ENCODE measurements at regions not wholly inside any gene's neighbourhood (a gene's known extent, or its start where the extent isn't known, plus 50 kb on each side); places are given as distances from the start of the nearest gene placed in this dataset.

DNA sequence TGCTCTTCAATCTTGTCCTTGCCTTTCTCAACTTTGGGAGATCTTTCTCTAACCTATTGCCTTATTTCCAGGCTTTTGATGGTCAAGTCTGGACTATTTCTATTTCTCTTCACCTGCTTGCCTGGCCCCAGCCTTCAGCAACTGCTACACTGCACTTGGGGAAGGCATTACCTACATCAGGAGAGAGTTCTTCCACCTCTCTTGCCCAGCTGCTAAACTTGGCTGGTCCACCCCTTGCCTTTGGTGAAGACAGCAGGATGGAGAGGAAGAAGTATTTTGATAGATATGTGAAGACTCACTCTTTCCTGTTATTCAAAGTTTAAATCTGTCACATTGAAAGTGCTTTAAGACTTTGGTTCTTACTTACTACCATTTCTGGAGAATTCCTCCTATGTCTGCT, 574.8 kb downstream of the ZPLD1 start:
- no peaks in the 10 kb centered on the region for H3K36me3 Mint-ChIP-seq (ENCODE audit: insufficient read depth)
- DNase-seq (ENCODE audit: low spot score in 2 of 2) (no peak), ATAC-seq (replicated peaks; ENCODE audit: extremely low read depth, poor library complexity, severe bottlenecking) (no peak)
- no peak overlapping the region for H3K27ac Mint-ChIP-seq (ENCODE audit: low read depth)
- no peaks in the 10 kb centered on the region for H3K27me3 Mint-ChIP-seq
- no peaks in the 10 kb centered on the region for H3K4me1 Mint-ChIP-seq
- peaks cover 35% of the 10 kb centered on the region for H3K9me3 Mint-ChIP-seq
- no peak overlapping the region for H3K4me3 Mint-ChIP-seq

DNA sequence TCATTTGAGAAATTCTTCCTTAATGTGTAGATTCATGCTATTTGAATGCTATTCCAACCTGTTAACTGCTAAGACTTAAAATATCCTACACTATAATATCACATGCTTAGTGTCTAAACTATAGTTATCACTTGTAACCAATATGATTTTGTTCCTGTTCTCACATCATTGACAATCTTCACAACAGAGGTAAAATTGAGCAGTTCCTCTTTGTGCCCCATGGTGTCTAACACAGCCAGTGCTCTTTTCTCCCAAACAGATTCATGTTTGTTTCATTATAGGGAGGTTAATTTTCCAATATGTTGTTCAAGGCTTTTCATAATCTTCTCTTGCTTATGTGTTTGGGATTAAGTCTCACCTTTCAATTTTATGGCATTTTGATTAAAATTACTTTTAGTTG, 591.1 kb downstream of the ZPLD1 start:
- ATAC-seq (replicated peaks; ENCODE audit: extremely low read depth, poor library complexity, severe bottlenecking) (no peak), DNase-seq (ENCODE audit: low spot score in 2 of 2) (no peak)
- H3K4me3 Mint-ChIP-seq, result no peak overlapping the region
- no peaks in the 10 kb centered on the region for H3K4me1 Mint-ChIP-seq
- H3K27me3 Mint-ChIP-seq, result no peaks in the 10 kb centered on the region
- H3K36me3 Mint-ChIP-seq (ENCODE audit: insufficient read depth), result no peaks in the 10 kb centered on the region
- H3K9me3 Mint-ChIP-seq, result peaks cover 4% of the 10 kb centered on the region
- no peak overlapping the region for H3K27ac Mint-ChIP-seq (ENCODE audit: low read depth)

GRCh38 chr3:103033841-103034240, 599.0 kb downstream of the ZPLD1 start:
- Mint-ChIP-seq H3K27me3 (no peaks in the 10 kb centered on the region), H3K4me1 (no peaks in the 10 kb centered on the region), H3K4me3 (no peak overlapping the region), H3K36me3 (ENCODE audit: insufficient read depth) (no peaks in the 10 kb centered on the region), H3K9me3 (peaks cover 11% of the 10 kb centered on the region), H3K27ac (ENCODE audit: low read depth) (no peak overlapping the region)
- DNase-seq (ENCODE audit: low spot score in 2 of 2) (no peak), ATAC-seq (replicated peaks; ENCODE audit: extremely low read depth, poor library complexity, severe bottlenecking) (no peak)

DNA sequence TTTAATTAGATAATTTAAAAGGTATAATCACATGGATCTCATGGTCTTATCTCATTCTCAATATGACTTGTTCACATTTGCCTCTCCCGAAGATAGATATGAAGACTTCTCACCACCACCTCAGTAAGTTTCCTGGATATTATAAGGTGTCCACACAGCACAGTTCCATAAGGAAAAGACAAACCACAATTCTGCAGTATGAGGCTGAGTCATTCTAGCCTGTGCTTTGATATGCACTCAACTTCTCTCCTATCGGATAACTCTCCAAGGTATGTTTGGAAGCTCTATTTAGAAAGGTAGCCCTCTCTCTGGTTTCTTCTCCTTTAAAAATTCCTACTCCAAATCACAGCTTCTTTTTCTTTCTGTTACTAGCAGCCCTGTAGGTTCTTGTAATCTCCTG, 612.8 kb downstream of the ZPLD1 start:
- Mint-ChIP-seq H3K27ac (ENCODE audit: low read depth) (no peak overlapping the region), H3K4me1 (no peaks in the 10 kb centered on the region), H3K27me3 (no peaks in the 10 kb centered on the region), H3K4me3 (no peak overlapping the region), H3K36me3 (ENCODE audit: insufficient read depth) (no peaks in the 10 kb centered on the region), H3K9me3 (peaks cover 15% of the 10 kb centered on the region)
- no peak for ATAC-seq (replicated peaks; ENCODE audit: extremely low read depth, poor library complexity, severe bottlenecking)
- DNase-seq (ENCODE audit: low spot score in 2 of 2), result no peak

- Mint-ChIP-seq H3K36me3 (ENCODE audit: insufficient read depth) (no peaks in the 10 kb centered on the region), H3K4me1 (no peaks in the 10 kb centered on the region), H3K27me3 (no peaks in the 10 kb centered on the region), H3K9me3 (peaks cover 15% of the 10 kb centered on the region), H3K4me3 (no peak overlapping the region), H3K27ac (ENCODE audit: low read depth) (no peak overlapping the region)
- ATAC-seq (replicated peaks; ENCODE audit: extremely low read depth, poor library complexity, severe bottlenecking), result no peak
- no peak for DNase-seq (ENCODE audit: low spot score in 2 of 2)
Observed at GRCh38 chr3:103048068-103048722, 613.4 kb downstream of the ZPLD1 start.

DNA sequence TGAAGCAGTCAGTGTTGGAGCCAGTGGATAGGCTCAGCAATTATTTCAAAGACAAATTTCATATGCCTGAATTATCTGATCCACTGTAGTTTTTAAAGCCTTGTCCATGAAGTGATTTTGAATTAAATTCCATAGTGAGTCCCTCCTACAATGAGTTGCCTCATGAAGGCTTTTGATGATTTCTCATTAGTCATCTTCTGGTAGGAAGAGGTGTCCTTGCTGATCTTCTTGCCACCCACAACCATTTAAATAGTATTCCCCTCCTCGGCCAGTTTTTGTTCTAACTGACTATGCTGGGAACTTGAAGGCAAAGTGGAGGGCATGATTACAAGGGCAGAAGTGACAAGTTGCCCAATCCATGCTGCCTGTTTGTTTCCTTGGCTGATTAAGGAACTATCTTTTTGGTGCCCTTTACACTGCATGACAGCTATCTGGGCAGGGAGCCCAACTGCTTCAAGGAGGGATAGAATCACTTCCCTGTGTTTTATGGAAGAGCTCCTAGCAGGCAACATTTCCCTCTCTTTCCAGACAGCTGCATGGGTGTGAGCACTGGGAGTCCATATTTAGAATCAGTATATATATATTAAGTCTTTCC, 617.5 kb downstream of the ZPLD1 start:
- ATAC-seq (replicated peaks; ENCODE audit: extremely low read depth, poor library complexity, severe bottlenecking), result no peak
- H3K27ac Mint-ChIP-seq (ENCODE audit: low read depth), result no peak overlapping the region
- H3K4me3 Mint-ChIP-seq, result no peak overlapping the region
- peaks cover 20% of the 10 kb centered on the region for H3K9me3 Mint-ChIP-seq
- no peak for DNase-seq (ENCODE audit: low spot score in 2 of 2)
- no peaks in the 10 kb centered on the region for H3K4me1 Mint-ChIP-seq
- H3K27me3 Mint-ChIP-seq, result no peaks in the 10 kb centered on the region
- H3K36me3 Mint-ChIP-seq (ENCODE audit: insufficient read depth), result no peaks in the 10 kb centered on the region

GRCh38 chr3:103055021-103055520, 620.3 kb downstream of the ZPLD1 start:
- Mint-ChIP-seq H3K4me1 (no peaks in the 10 kb centered on the region), H3K36me3 (ENCODE audit: insufficient read depth) (no peaks in the 10 kb centered on the region), H3K27ac (ENCODE audit: low read depth) (no peak overlapping the region), H3K4me3 (no peak overlapping the region), H3K27me3 (no peaks in the 10 kb centered on the region), H3K9me3 (peaks cover 11% of the 10 kb centered on the region)
- DNase-seq (ENCODE audit: low spot score in 2 of 2), result no peak
- no peak for ATAC-seq (replicated peaks; ENCODE audit: extremely low read depth, poor library complexity, severe bottlenecking)

- Mint-ChIP-seq H3K4me1 (no peaks in the 10 kb centered on the region), H3K27me3 (no peaks in the 10 kb centered on the region), H3K9me3 (peaks cover 6% of the 10 kb centered on the region), H3K4me3 (no peak overlapping the region), H3K36me3 (ENCODE audit: insufficient read depth) (no peaks in the 10 kb centered on the region), H3K27ac (ENCODE audit: low read depth) (no peak overlapping the region)
- no peak for ATAC-seq (replicated peaks; ENCODE audit: extremely low read depth, poor library complexity, severe bottlenecking)
- DNase-seq (ENCODE audit: low spot score in 2 of 2), result no peak
Observed at GRCh38 chr3:103056542-103056941, 621.7 kb downstream of the ZPLD1 start.

- H3K36me3 Mint-ChIP-seq (ENCODE audit: insufficient read depth), result no peaks in the 10 kb centered on the region
- no peaks in the 10 kb centered on the region for H3K27me3 Mint-ChIP-seq
- DNase-seq (ENCODE audit: low spot score in 2 of 2) (no peak), ATAC-seq (replicated peaks; ENCODE audit: extremely low read depth, poor library complexity, severe bottlenecking) (no peak)
- H3K4me3 Mint-ChIP-seq, result no peak overlapping the region
- H3K27ac Mint-ChIP-seq (ENCODE audit: low read depth), result no peak overlapping the region
- no peaks in the 10 kb centered on the region for H3K4me1 Mint-ChIP-seq
- peaks cover 6% of the 10 kb centered on the region for H3K9me3 Mint-ChIP-seq
Observed at GRCh38 chr3:103057003-103057402, 622.2 kb downstream of the ZPLD1 start.

DNA sequence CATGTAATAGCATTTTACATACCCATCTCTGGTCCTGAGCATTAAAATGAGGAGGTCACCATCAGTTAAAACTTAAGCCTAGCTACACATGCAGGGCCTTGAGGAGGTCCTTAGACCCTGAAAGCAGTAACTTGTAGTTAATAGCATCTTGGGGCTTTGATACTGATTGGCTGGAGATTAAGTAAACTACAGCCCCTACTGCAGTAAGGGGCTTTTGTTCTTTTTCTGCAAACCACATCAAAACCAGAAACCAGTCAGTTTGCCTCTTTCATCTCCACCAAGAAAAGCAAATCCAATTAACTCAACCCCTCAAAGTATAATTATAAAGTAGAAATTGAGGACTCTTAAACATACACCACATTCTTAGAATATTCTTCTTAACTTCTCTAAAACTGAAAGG, 622.7 kb downstream of the ZPLD1 start:
- Mint-ChIP-seq H3K27ac (ENCODE audit: low read depth) (no peak overlapping the region), H3K27me3 (no peaks in the 10 kb centered on the region), H3K4me1 (no peaks in the 10 kb centered on the region), H3K4me3 (no peak overlapping the region), H3K9me3 (peaks cover 6% of the 10 kb centered on the region), H3K36me3 (ENCODE audit: insufficient read depth) (no peaks in the 10 kb centered on the region)
- DNase-seq (ENCODE audit: low spot score in 2 of 2) (no peak), ATAC-seq (replicated peaks; ENCODE audit: extremely low read depth, poor library complexity, severe bottlenecking) (no peak)

DNA sequence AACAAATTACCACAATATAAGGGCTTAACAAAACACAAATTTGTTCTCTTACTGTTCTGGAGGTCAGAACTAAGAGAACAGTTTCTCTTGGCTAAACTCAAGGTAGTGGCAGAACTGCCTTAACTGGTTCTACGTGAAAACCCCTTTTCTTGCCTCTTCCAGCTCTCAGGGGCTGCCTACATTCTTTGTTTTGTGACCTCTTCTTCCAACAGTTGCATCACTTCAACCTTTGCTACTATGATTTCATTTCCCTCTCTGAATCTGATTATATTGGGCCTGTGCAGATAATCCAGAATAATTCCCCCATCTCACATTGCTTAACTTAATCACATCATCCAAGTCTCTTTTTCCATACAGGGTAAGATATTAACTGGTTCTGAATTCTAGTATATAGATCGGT, 624.6 kb downstream of the ZPLD1 start:
- DNase-seq (ENCODE audit: low spot score in 2 of 2), result no peak
- H3K4me3 Mint-ChIP-seq, result no peak overlapping the region
- no peaks in the 10 kb centered on the region for H3K36me3 Mint-ChIP-seq (ENCODE audit: insufficient read depth)
- ATAC-seq (replicated peaks; ENCODE audit: extremely low read depth, poor library complexity, severe bottlenecking), result no peak
- H3K9me3 Mint-ChIP-seq, result peaks cover 9% of the 10 kb centered on the region
- H3K27ac Mint-ChIP-seq (ENCODE audit: low read depth), result no peak overlapping the region
- H3K27me3 Mint-ChIP-seq, result no peaks in the 10 kb centered on the region
- no peaks in the 10 kb centered on the region for H3K4me1 Mint-ChIP-seq

DNA sequence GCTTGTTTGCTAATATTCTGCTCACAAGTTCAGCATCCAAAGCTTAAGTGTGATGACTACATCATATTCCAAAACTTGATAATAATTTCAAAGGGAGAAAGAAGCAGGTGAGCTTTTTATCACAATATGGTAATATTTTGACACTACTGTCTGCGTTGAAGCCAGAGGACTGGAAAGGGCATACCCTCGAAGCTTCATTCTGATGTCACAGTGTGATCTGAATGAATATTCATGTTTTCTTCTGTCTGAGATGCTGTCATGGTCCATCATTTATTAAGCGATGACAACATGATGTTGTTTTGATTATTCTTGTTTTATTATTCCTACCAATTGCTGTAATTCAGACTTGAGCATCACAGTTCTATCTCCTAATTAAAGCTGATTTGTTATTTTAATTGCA, 625.4 kb downstream of the ZPLD1 start:
- no peaks in the 10 kb centered on the region for H3K4me1 Mint-ChIP-seq
- ATAC-seq (replicated peaks; ENCODE audit: extremely low read depth, poor library complexity, severe bottlenecking) (no peak), DNase-seq (ENCODE audit: low spot score in 2 of 2) (no peak)
- H3K4me3 Mint-ChIP-seq, result no peak overlapping the region
- H3K36me3 Mint-ChIP-seq (ENCODE audit: insufficient read depth), result no peaks in the 10 kb centered on the region
- no peak overlapping the region for H3K27ac Mint-ChIP-seq (ENCODE audit: low read depth)
- peaks cover 11% of the 10 kb centered on the region for H3K9me3 Mint-ChIP-seq
- no peaks in the 10 kb centered on the region for H3K27me3 Mint-ChIP-seq

DNA sequence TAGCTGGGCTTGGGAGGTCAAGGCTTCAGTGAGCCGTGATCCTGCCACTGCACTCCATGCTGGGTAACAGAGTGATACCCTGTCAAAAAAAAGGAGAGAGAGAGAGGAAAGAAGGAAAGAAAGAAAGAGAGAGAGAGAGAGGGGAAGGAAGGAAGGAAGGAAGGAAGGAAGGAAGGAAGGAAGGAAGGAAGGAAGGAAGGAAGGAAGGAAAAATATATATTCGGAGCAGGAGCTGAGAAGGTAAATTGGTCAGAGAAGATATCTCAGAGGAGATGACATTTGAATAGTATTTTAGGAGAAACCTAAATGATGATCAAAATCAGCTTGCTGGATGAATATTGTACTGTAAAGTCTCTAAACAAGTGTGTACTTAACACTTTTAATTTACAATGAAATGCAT, 633.1 kb downstream of the ZPLD1 start:
- no peak overlapping the region for H3K4me3 Mint-ChIP-seq
- no peak overlapping the region for H3K27ac Mint-ChIP-seq (ENCODE audit: low read depth)
- H3K27me3 Mint-ChIP-seq, result no peaks in the 10 kb centered on the region
- ATAC-seq (replicated peaks; ENCODE audit: extremely low read depth, poor library complexity, severe bottlenecking), result no peak
- peaks cover 11% of the 10 kb centered on the region for H3K9me3 Mint-ChIP-seq
- DNase-seq (ENCODE audit: low spot score in 2 of 2), result no peak
- no peaks in the 10 kb centered on the region for H3K4me1 Mint-ChIP-seq
- H3K36me3 Mint-ChIP-seq (ENCODE audit: insufficient read depth), result no peaks in the 10 kb centered on the region
